ENCODE measurements at regions not wholly inside any gene's neighbourhood (a gene's known extent, or its start where the extent isn't known, plus 50 kb on each side); places are given as distances from the start of the nearest gene placed in this dataset.

DNA sequence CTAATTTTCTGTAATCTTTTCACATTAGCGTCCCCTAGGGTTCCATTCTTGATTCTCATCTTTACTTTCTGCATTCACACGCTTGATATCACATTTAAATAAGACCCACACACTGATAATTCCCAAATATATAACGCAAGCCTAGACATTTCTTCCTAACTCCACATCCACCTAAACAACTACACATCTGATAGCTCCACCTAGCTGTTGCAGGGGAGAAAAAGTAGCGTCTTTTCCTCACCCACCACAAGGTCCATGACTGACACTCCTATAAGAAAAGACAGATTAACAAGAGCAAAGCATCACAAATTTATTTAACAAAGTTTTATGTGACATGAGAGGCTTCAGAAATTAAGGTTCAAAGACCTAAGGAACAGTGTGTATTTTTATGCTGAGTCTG lies 862.2 kb upstream of the DDX18 start:
- Histone ChIP-seq H4K20me1 (replicated peaks; ENCODE audit: insufficient read depth) (no peaks in the 10 kb centered on the region; the same call in 1 of the 2 replicates), H3K27me3 (ENCODE audit: insufficient read depth) (no peaks in the 10 kb centered on the region), H3K79me2 (replicated peaks; ENCODE audit: insufficient read depth) (no peaks in the 10 kb centered on the region), H3K4me3 (no peak overlapping the region), H3K36me3 (ENCODE audit: insufficient read depth) (no peaks in the 10 kb centered on the region), H3K4me1 (ENCODE audit: insufficient read depth) (no peaks in the 10 kb centered on the region), H3K9me2 (ENCODE audit: insufficient read depth) (peaks cover 1% of the 10 kb centered on the region; the same call in 1 of the 2 replicates), H3F3A (replicated peaks; ENCODE audit: low read depth) (no peaks in the 10 kb centered on the region), H3K4me2 (no peak overlapping the region), H3K27ac (ENCODE audit: low read depth) (no peak overlapping the region), H2AFZ (no peak overlapping the region)
- peaks cover 4% of the 10 kb centered on the region; the same call in 1 of the 3 replicates for H3K4me1 Mint-ChIP-seq
- H3K9me3 Mint-ChIP-seq: peaks cover 17% of the 10 kb centered on the region
- TF ChIP-seq EZH2phosphoT487 (IDR thresholded peaks at IDR 0.05; ENCODE audit: unreplicated experiment): no peak
- TF ChIP-seq, protein P1, sequence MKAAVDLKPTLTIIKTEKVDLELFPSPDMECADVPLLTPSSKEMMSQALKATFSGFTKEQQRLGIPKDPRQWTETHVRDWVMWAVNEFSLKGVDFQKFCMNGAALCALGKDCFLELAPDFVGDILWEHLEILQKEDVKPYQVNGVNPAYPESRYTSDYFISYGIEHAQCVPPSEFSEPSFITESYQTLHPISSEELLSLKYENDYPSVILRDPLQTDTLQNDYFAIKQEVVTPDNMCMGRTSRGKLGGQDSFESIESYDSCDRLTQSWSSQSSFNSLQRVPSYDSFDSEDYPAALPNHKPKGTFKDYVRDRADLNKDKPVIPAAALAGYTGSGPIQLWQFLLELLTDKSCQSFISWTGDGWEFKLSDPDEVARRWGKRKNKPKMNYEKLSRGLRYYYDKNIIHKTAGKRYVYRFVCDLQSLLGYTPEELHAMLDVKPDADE (IDR thresholded peaks at IDR 0.05): no peak
- TF ChIP-seq, protein P2, sequence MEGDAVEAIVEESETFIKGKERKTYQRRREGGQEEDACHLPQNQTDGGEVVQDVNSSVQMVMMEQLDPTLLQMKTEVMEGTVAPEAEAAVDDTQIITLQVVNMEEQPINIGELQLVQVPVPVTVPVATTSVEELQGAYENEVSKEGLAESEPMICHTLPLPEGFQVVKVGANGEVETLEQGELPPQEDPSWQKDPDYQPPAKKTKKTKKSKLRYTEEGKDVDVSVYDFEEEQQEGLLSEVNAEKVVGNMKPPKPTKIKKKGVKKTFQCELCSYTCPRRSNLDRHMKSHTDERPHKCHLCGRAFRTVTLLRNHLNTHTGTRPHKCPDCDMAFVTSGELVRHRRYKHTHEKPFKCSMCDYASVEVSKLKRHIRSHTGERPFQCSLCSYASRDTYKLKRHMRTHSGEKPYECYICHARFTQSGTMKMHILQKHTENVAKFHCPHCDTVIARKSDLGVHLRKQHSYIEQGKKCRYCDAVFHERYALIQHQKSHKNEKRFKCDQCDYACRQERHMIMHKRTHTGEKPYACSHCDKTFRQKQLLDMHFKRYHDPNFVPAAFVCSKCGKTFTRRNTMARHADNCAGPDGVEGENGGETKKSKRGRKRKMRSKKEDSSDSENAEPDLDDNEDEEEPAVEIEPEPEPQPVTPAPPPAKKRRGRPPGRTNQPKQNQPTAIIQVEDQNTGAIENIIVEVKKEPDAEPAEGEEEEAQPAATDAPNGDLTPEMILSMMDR (conservative IDR thresholded peaks at IDR 0.05; ENCODE audit: low read depth in 2 of 2): peak; percentile 74 to 76
- H3K36me3 Mint-ChIP-seq (ENCODE audit: low read depth): peaks cover 7% of the 10 kb centered on the region; the same call in 2 of the 3 replicates
- no peak overlapping the region for H3K4me3 Mint-ChIP-seq
- H3K27me3 Mint-ChIP-seq (ENCODE audit: insufficient read depth, low read depth, poor library complexity): no peaks in the 10 kb centered on the region
- ATAC-seq: peak; percentile 82
- peak; percentile 49 for DNase-seq (ENCODE audit: low spot score)
- H3K27ac Mint-ChIP-seq: no peak overlapping the region

DNA sequence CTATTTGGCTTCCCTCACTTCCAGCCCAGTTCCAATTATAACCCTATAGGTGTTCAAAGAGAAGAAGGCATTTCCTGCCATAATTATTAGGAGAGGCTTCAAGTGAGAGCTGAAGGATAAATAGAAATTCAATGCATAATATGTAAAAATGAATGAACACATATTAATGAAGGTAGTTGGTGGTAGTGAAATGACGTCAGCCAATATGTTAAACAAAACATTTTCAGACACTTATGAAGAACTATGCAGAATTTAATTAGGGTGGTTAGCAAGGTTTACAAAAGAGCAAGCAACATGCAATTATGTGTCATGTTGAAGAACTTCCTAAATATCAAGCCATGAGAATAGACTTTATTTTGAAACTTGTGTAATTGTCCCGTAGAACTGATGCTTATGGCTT lies 858.8 kb upstream of the DDX18 start:
- Histone ChIP-seq H3K4me3 (no peak overlapping the region), H3K9me2 (ENCODE audit: insufficient read depth) (peaks cover 4% of the 10 kb centered on the region; the same call in 1 of the 2 replicates), H3K4me2 (no peak overlapping the region), H2AFZ (no peak overlapping the region), H3K36me3 (ENCODE audit: insufficient read depth) (no peaks in the 10 kb centered on the region), H3K4me1 (ENCODE audit: insufficient read depth) (no peaks in the 10 kb centered on the region), H3K79me2 (replicated peaks; ENCODE audit: insufficient read depth) (no peaks in the 10 kb centered on the region), H3F3A (replicated peaks; ENCODE audit: low read depth) (no peaks in the 10 kb centered on the region), H3K27me3 (ENCODE audit: insufficient read depth) (no peaks in the 10 kb centered on the region), H3K27ac (ENCODE audit: low read depth) (no peak overlapping the region), H4K20me1 (replicated peaks; ENCODE audit: insufficient read depth) (no peaks in the 10 kb centered on the region)
- Mint-ChIP-seq H3K27me3 (ENCODE audit: insufficient read depth, low read depth, poor library complexity) (no peaks in the 10 kb centered on the region), H3K27ac (no peak overlapping the region), H3K9me3 (peaks cover 21% of the 10 kb centered on the region), H3K4me3 (no peak overlapping the region), H3K4me1 (peaks cover 4% of the 10 kb centered on the region; the same call in 1 of the 3 replicates), H3K36me3 (ENCODE audit: low read depth) (peaks cover 10% of the 10 kb centered on the region; the same call in 2 of the 3 replicates)
- TF ChIP-seq JUNB (IDR thresholded peaks at IDR 0.05; ENCODE audit: unreplicated experiment): no peak
- no peak for TF ChIP-seq NANOG (IDR thresholded peaks at IDR 0.05; ENCODE audit: borderline replicate concordance)
- TF ChIP-seq, protein P3, sequence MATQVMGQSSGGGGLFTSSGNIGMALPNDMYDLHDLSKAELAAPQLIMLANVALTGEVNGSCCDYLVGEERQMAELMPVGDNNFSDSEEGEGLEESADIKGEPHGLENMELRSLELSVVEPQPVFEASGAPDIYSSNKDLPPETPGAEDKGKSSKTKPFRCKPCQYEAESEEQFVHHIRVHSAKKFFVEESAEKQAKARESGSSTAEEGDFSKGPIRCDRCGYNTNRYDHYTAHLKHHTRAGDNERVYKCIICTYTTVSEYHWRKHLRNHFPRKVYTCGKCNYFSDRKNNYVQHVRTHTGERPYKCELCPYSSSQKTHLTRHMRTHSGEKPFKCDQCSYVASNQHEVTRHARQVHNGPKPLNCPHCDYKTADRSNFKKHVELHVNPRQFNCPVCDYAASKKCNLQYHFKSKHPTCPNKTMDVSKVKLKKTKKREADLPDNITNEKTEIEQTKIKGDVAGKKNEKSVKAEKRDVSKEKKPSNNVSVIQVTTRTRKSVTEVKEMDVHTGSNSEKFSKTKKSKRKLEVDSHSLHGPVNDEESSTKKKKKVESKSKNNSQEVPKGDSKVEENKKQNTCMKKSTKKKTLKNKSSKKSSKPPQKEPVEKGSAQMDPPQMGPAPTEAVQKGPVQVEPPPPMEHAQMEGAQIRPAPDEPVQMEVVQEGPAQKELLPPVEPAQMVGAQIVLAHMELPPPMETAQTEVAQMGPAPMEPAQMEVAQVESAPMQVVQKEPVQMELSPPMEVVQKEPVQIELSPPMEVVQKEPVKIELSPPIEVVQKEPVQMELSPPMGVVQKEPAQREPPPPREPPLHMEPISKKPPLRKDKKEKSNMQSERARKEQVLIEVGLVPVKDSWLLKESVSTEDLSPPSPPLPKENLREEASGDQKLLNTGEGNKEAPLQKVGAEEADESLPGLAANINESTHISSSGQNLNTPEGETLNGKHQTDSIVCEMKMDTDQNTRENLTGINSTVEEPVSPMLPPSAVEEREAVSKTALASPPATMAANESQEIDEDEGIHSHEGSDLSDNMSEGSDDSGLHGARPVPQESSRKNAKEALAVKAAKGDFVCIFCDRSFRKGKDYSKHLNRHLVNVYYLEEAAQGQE (IDR thresholded peaks at IDR 0.05; ENCODE audit: unreplicated experiment): no peak
- no peak for TF ChIP-seq EZH2 (IDR thresholded peaks at IDR 0.05; ENCODE audit: low read depth, unreplicated experiment)
- TF ChIP-seq ZNF114 (CRISPR knock-in tag; IDR thresholded peaks at IDR 0.05): no peak
- TF ChIP-seq, protein P1 (IDR thresholded peaks at IDR 0.05): no peak
- TF ChIP-seq EZH2phosphoT487 (IDR thresholded peaks at IDR 0.05; ENCODE audit: unreplicated experiment): no peak
- no peak for TF ChIP-seq CREB1 (CRISPR knock-in tag; IDR thresholded peaks at IDR 0.05; ENCODE audit: low read depth)
- no peak for TF ChIP-seq STAT1 (IDR thresholded peaks at IDR 0.05; ENCODE audit: unreplicated experiment)
- TF ChIP-seq ZNF331 (CRISPR knock-in tag; IDR thresholded peaks at IDR 0.05; ENCODE audit: low read depth): no peak
- DNase-seq (ENCODE audit: low spot score) (no peak), ATAC-seq (no peak)
